GM19099 (cell line): ENCODE measurements at regions not wholly inside any gene's neighbourhood (a gene's known extent, or its start where the extent isn't known, plus 50 kb on each side); places are given as distances from the start of the nearest gene placed in this dataset.

Experiments
- POLR2A ChIP-seq: IDR thresholded peaks from 3 replicates; pipeline ENCODE4 v1.6.1; 2011; ENCODE audit warnings: low read depth; ENCODE audit not compliant: insufficient read length; ENCODE audit errors: extremely low read depth

GRCh38 chr2:207260021-207260420 is 94.3 kb upstream of the KLF7 start:
- TF ChIP-seq POLR2A, result no peak

- no peak for TF ChIP-seq POLR2A
Measured at GRCh38 chr2:207260947-207261346, 95.2 kb upstream of the KLF7 start.

- TF ChIP-seq POLR2A, result no peak
Measured at GRCh38 chr2:207264310-207264709, 98.6 kb upstream of the KLF7 start.

GRCh38 chr2:207265332-207265731 is 99.6 kb upstream of the KLF7 start:
- TF ChIP-seq POLR2A, result no peak

GRCh38 chr2:207265869-207266268 is 100.1 kb upstream of the KLF7 start:
- no peak for TF ChIP-seq POLR2A

GRCh38 chr2:207266648-207267047 is 100.9 kb upstream of the KLF7 start:
- TF ChIP-seq POLR2A, result no peak

GRCh38 chr2:207269038-207269437 is 103.3 kb upstream of the KLF7 start:
- TF ChIP-seq POLR2A, result no peak

GRCh38 chr2:207274530-207275189 is 108.9 kb upstream of the KLF7 start:
- no peak for TF ChIP-seq POLR2A

- TF ChIP-seq POLR2A, result no peak
Measured at GRCh38 chr2:207275779-207276178, 110.0 kb upstream of the KLF7 start.

- no peak for TF ChIP-seq POLR2A
Measured at GRCh38 chr2:207276248-207276647, 110.5 kb upstream of the KLF7 start.

- TF ChIP-seq POLR2A, result no peak
Measured at GRCh38 chr2:207276858-207277257, 111.1 kb upstream of the KLF7 start.

GRCh38 chr2:207279520-207279919 is 113.8 kb upstream of the KLF7 start:
- no peak for TF ChIP-seq POLR2A

GRCh38 chr2:207281436-207281835 is 115.7 kb upstream of the KLF7 start:
- no peak for TF ChIP-seq POLR2A

GRCh38 chr2:207282916-207283315 is 117.2 kb upstream of the KLF7 start:
- TF ChIP-seq POLR2A, result no peak

GRCh38 chr2:207283356-207283755 is 117.6 kb upstream of the KLF7 start:
- no peak for TF ChIP-seq POLR2A

GRCh38 chr2:207284556-207285472 is 119.1 kb upstream of the KLF7 start:
- TF ChIP-seq POLR2A, result no peak
